ENCODE measurements at regions not wholly inside any gene's neighbourhood (a gene's known extent, or its start where the extent isn't known, plus 50 kb on each side); places are given as distances from the start of the nearest gene placed in this dataset.

GRCh38 chr16:35314298-35314697 lies 1854.9 kb downstream of the TP53TG3F start:
- no peak overlapping the region for H3K4me3 ChIP-seq (ENCODE audit: insufficient read depth, low read depth, low read length)
- H3K27me3 ChIP-seq (ENCODE audit: control insufficient read depth, insufficient read depth, low read length): no peaks in the 10 kb centered on the region
- no peaks in the 10 kb centered on the region for H3K36me3 ChIP-seq (replicated peaks; ENCODE audit: control insufficient read depth, insufficient read depth, low read length)
- no peak for DNase-seq

- Histone ChIP-seq H3K36me3 (replicated peaks; ENCODE audit: control insufficient read depth, insufficient read depth, low read length) (no peaks in the 10 kb centered on the region), H3K4me3 (ENCODE audit: insufficient read depth, low read depth, low read length) (no peak overlapping the region), H3K27me3 (ENCODE audit: control insufficient read depth, insufficient read depth, low read length) (no peaks in the 10 kb centered on the region)
- DNase-seq: no peak
Observed at GRCh38 chr16:35319536-35320192, 1860.3 kb downstream of the TP53TG3F start.

GRCh38 chr16:35325936-35326335 lies 1866.5 kb downstream of the TP53TG3F start:
- Histone ChIP-seq H3K4me3 (ENCODE audit: insufficient read depth, low read depth, low read length) (no peak overlapping the region), H3K36me3 (replicated peaks; ENCODE audit: control insufficient read depth, insufficient read depth, low read length) (no peaks in the 10 kb centered on the region), H3K27me3 (ENCODE audit: control insufficient read depth, insufficient read depth, low read length) (no peaks in the 10 kb centered on the region)
- no peak for DNase-seq

- DNase-seq: no peak
- Histone ChIP-seq H3K27me3 (ENCODE audit: control insufficient read depth, insufficient read depth, low read length) (no peaks in the 10 kb centered on the region), H3K36me3 (replicated peaks; ENCODE audit: control insufficient read depth, insufficient read depth, low read length) (no peaks in the 10 kb centered on the region), H3K4me3 (ENCODE audit: insufficient read depth, low read depth, low read length) (no peak overlapping the region)
Observed at GRCh38 chr16:35339337-35339736, 1879.9 kb downstream of the TP53TG3F start.

GRCh38 chr16:35342012-35342411 lies 1882.6 kb downstream of the TP53TG3F start:
- no peak for DNase-seq
- Histone ChIP-seq H3K27me3 (ENCODE audit: control insufficient read depth, insufficient read depth, low read length) (no peaks in the 10 kb centered on the region), H3K4me3 (ENCODE audit: insufficient read depth, low read depth, low read length) (no peak overlapping the region), H3K36me3 (replicated peaks; ENCODE audit: control insufficient read depth, insufficient read depth, low read length) (no peaks in the 10 kb centered on the region)

- Histone ChIP-seq H3K36me3 (replicated peaks; ENCODE audit: control insufficient read depth, insufficient read depth, low read length) (no peaks in the 10 kb centered on the region), H3K27me3 (ENCODE audit: control insufficient read depth, insufficient read depth, low read length) (no peaks in the 10 kb centered on the region), H3K4me3 (ENCODE audit: insufficient read depth, low read depth, low read length) (no peak overlapping the region)
- DNase-seq: no peak
Observed at GRCh38 chr16:35344012-35344762, 1884.8 kb downstream of the TP53TG3F start.

- peak; percentile 5 for DNase-seq
- H3K4me3 ChIP-seq (ENCODE audit: insufficient read depth, low read depth, low read length): no peak overlapping the region
- H3K36me3 ChIP-seq (replicated peaks; ENCODE audit: control insufficient read depth, insufficient read depth, low read length): no peaks in the 10 kb centered on the region
- no peaks in the 10 kb centered on the region for H3K27me3 ChIP-seq (ENCODE audit: control insufficient read depth, insufficient read depth, low read length)
Observed at GRCh38 chr16:35352431-35352830, 1893.0 kb downstream of the TP53TG3F start.

- H3K27me3 ChIP-seq (ENCODE audit: control insufficient read depth, insufficient read depth, low read length): no peaks in the 10 kb centered on the region
- H3K4me3 ChIP-seq (ENCODE audit: insufficient read depth, low read depth, low read length): no peak overlapping the region
- no peaks in the 10 kb centered on the region for H3K36me3 ChIP-seq (replicated peaks; ENCODE audit: control insufficient read depth, insufficient read depth, low read length)
- DNase-seq: no peak
Observed at GRCh38 chr16:35363510-35363909, 1904.1 kb downstream of the TP53TG3F start.

GRCh38 chr16:35364263-35364662 lies 1904.9 kb downstream of the TP53TG3F start:
- H3K4me3 ChIP-seq (ENCODE audit: insufficient read depth, low read depth, low read length): no peak overlapping the region
- no peak for DNase-seq
- H3K36me3 ChIP-seq (replicated peaks; ENCODE audit: control insufficient read depth, insufficient read depth, low read length): no peaks in the 10 kb centered on the region
- no peaks in the 10 kb centered on the region for H3K27me3 ChIP-seq (ENCODE audit: control insufficient read depth, insufficient read depth, low read length)

- Histone ChIP-seq H3K36me3 (replicated peaks; ENCODE audit: control insufficient read depth, insufficient read depth, low read length) (no peaks in the 10 kb centered on the region), H3K27me3 (ENCODE audit: control insufficient read depth, insufficient read depth, low read length) (no peaks in the 10 kb centered on the region), H3K4me3 (ENCODE audit: insufficient read depth, low read depth, low read length) (no peak overlapping the region)
- DNase-seq: no peak
Observed at GRCh38 chr16:35365675-35366074, 1906.3 kb downstream of the TP53TG3F start.

GRCh38 chr16:35370617-35371016 lies 1911.2 kb downstream of the TP53TG3F start:
- Histone ChIP-seq H3K36me3 (replicated peaks; ENCODE audit: control insufficient read depth, insufficient read depth, low read length) (no peaks in the 10 kb centered on the region), H3K4me3 (ENCODE audit: insufficient read depth, low read depth, low read length) (no peak overlapping the region), H3K27me3 (ENCODE audit: control insufficient read depth, insufficient read depth, low read length) (no peaks in the 10 kb centered on the region)
- no peak for DNase-seq

- H3K27me3 ChIP-seq (ENCODE audit: control insufficient read depth, insufficient read depth, low read length): no peaks in the 10 kb centered on the region
- no peaks in the 10 kb centered on the region for H3K36me3 ChIP-seq (replicated peaks; ENCODE audit: control insufficient read depth, insufficient read depth, low read length)
- H3K4me3 ChIP-seq (ENCODE audit: insufficient read depth, low read depth, low read length): no peak overlapping the region
- DNase-seq: no peak
Observed at GRCh38 chr16:35377142-35377541, 1917.7 kb downstream of the TP53TG3F start.

GRCh38 chr16:35386619-35387018 lies 1927.2 kb downstream of the TP53TG3F start:
- no peaks in the 10 kb centered on the region for H3K27me3 ChIP-seq (ENCODE audit: control insufficient read depth, insufficient read depth, low read length)
- H3K4me3 ChIP-seq (ENCODE audit: insufficient read depth, low read depth, low read length): no peak overlapping the region
- no peak for DNase-seq
- no peaks in the 10 kb centered on the region for H3K36me3 ChIP-seq (replicated peaks; ENCODE audit: control insufficient read depth, insufficient read depth, low read length)

- Histone ChIP-seq H3K27me3 (ENCODE audit: control insufficient read depth, insufficient read depth, low read length) (no peaks in the 10 kb centered on the region), H3K36me3 (replicated peaks; ENCODE audit: control insufficient read depth, insufficient read depth, low read length) (no peaks in the 10 kb centered on the region), H3K4me3 (ENCODE audit: insufficient read depth, low read depth, low read length) (no peak overlapping the region)
- DNase-seq: no peak
Observed at GRCh38 chr16:35391328-35391727, 1931.9 kb downstream of the TP53TG3F start.

- Histone ChIP-seq H3K36me3 (replicated peaks; ENCODE audit: control insufficient read depth, insufficient read depth, low read length) (no peaks in the 10 kb centered on the region), H3K4me3 (ENCODE audit: insufficient read depth, low read depth, low read length) (no peak overlapping the region), H3K27me3 (ENCODE audit: control insufficient read depth, insufficient read depth, low read length) (no peaks in the 10 kb centered on the region)
- no peak for DNase-seq
Observed at GRCh38 chr16:35398180-35398579, 1938.8 kb downstream of the TP53TG3F start.

Data from H7 (cell line).